ENCODE measurements at regions not wholly inside any gene's neighbourhood (a gene's known extent, or its start where the extent isn't known, plus 50 kb on each side); places are given as distances from the start of the nearest gene placed in this dataset.

DNA sequence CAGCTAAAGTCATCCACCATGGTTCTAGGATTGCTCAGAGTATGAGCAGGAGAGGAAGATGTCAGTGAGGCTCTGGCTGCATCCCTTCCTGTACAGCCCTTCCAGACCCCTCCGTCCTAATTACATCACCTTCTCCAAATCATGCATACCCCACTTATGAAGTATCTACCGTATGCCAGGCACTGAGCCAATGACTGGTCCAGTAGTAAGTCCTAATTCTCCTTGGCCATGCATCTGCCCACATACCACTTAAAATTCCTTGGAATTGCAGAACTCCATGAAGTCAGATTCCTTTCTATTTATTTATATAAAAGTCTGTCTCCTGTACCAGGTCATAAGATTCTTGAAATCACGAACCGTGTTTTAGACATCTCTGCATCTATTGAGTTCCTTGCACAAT, 106.1 kb downstream of the SEC16B start:
- WGBS, 10 experiments, result 62 to 100% (median 94%) methylated on average over 3 to 4 of the region's 4 CpGs; no CpG with 5 or more reads in 3 of the 10 experiments
- in situ Hi-C loops (cut with MboI; ENCODE audit: low pct_unique_long_range_greater_than_20kb in 2 of 9, low sequenced_read_pairs in 9 of 9, unreplicated experiment in 9 of 9), result no loop called here
- ATAC-seq (replicated peaks in 6 of 8), result no peak
- no peak overlapping the region for H3K27ac ChIP-seq
- no peak overlapping the region for H3K4me3 ChIP-seq
- H3K4me1 ChIP-seq (replicated peaks in 1 of 2), result peaks cover 0 to 5% of the 10 kb centered on the region in 2 donors

DNA sequence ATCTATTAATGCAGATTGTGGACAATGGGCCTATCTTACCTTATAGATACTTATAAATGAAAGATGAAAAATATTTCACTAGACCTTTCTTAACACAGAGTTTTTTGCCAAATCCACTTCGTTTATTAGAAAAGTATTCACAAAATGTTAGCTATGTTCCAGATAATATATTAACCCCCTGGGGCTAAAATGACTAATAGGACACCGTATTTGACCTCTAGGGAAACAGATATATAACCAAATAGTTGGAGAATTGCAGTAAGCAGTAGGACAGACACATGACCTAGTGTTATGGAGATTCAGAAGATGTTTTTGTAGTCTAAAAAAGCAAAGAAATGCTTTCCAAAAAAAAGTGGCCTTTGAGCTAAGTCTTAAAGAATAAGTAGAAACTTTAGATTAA, 106.9 kb downstream of the SEC16B start:
- 0 to 83% (median 41%) methylated on average over 1 to 2 of the region's 2 CpGs; no CpG with 5 or more reads in 1 of the 10 experiments for WGBS, 10 experiments
- in situ Hi-C loops (cut with MboI; ENCODE audit: low pct_unique_long_range_greater_than_20kb in 2 of 9, low sequenced_read_pairs in 9 of 9, unreplicated experiment in 9 of 9), result no loop called here
- no peak for ATAC-seq (replicated peaks in 6 of 8)
- no peak overlapping the region for H3K4me3 ChIP-seq
- H3K27ac ChIP-seq, result no peak overlapping the region
- H3K4me1 ChIP-seq (replicated peaks in 1 of 2), result peaks cover 6 to 12% of the 10 kb centered on the region in 2 donors

DNA sequence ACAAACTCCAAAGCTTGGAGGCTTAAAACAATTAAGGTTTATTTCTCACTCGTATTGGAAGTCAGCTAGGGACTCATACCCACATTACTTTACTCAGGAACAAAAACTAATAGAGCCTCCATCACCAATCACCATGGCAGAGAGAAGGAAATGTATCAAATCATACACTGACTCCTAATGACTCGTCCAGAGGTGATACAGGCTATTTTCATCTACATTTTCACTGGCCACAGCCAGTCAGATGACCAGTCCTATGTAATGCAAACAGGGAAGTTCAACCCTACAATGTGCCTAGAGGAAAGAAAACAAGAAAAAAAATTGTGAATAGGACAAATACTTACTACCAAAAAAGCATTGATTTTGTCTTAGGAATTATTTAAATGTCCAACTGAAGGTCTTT, 110.3 kb downstream of the SEC16B start:
- ATAC-seq (replicated peaks in 6 of 8), result peak in 5 of 8 experiments; percentile 27 to 72 (median 59)
- H3K4me3 ChIP-seq, result no peak overlapping the region
- in situ Hi-C loops (cut with MboI; ENCODE audit: low pct_unique_long_range_greater_than_20kb in 2 of 9, low sequenced_read_pairs in 9 of 9, unreplicated experiment in 9 of 9), result no loop called here
- H3K4me1 ChIP-seq (replicated peaks in 1 of 2), result peaks cover 10 to 15% of the 10 kb centered on the region in 2 donors
- no peak overlapping the region for H3K27ac ChIP-seq
- 17 to 96% (median 70%) methylated on average over 1 to 2 of the region's 2 CpGs; no CpG with 5 or more reads in 2 of the 10 experiments for WGBS, 10 experiments

DNA sequence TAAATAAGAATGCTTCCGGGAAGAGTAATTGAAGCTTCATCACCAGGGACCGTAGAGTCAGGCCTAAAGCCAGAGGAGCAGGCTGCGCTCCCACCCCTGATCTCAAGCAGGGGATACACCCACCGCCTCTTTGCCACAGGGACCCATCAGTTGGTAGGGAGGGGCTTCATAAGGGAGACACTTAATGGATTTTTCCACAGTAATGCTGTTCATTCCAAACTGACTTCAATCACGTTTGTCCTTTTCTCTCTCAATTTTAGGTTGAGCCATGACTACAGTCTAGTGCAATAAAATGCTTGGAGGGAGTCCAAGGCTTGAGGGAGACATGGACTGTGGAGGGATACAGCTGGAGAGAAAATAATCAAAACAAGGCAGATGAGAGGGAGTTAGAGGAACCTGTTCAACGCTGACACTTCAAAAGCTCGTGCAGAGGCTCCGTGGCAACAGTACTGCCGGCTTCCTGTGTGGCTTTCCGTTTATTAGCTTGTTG, 111.5 kb downstream of the SEC16B start:
- 9 to 88% (median 69%) methylated on average over 3 to 10 of the region's 10 CpGs for WGBS, 10 experiments
- no peak overlapping the region for H3K4me3 ChIP-seq
- no peak overlapping the region for H3K27ac ChIP-seq
- ATAC-seq (replicated peaks in 6 of 8), result peak in 3 of 8 experiments; percentile 21 to 85 (median 31)
- in situ Hi-C loops (cut with MboI; ENCODE audit: low pct_unique_long_range_greater_than_20kb in 2 of 9, low sequenced_read_pairs in 9 of 9, unreplicated experiment in 9 of 9), result no loop called here
- H3K4me1 ChIP-seq (replicated peaks in 1 of 2), result peaks cover 10 to 15% of the 10 kb centered on the region in 2 donors

DNA sequence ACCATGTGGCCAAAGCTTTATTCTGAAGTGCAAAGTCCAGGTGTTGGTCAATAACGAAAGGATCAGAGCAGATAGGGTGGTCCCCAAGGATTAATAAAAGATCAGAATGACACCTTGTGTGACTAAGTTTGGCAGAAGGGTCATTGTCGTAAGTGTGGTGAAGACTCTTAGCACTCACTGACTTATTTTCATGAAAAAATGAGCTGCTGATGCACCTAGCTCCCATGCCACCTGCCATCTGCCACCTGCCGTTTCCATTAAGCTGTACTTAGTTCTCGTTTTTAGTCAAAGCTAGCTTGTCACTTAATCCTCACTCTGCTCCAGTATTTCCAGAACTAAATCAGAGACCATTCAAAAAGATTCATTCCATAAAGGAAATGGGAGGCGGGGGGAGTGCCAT, 112.6 kb downstream of the SEC16B start:
- H3K4me1 ChIP-seq (replicated peaks in 1 of 2), result peaks cover 10 to 15% of the 10 kb centered on the region in 2 donors
- H3K27ac ChIP-seq, result no peak overlapping the region
- H3K4me3 ChIP-seq, result no peak overlapping the region
- no peak for ATAC-seq (replicated peaks in 6 of 8)
- in situ Hi-C loops (cut with MboI; ENCODE audit: low pct_unique_long_range_greater_than_20kb in 2 of 9, low sequenced_read_pairs in 9 of 9, unreplicated experiment in 9 of 9), result no loop called here
- WGBS, 10 experiments, result 60 to 96% (median 87%) methylated on average over 1 to 5 of the region's 5 CpGs

DNA sequence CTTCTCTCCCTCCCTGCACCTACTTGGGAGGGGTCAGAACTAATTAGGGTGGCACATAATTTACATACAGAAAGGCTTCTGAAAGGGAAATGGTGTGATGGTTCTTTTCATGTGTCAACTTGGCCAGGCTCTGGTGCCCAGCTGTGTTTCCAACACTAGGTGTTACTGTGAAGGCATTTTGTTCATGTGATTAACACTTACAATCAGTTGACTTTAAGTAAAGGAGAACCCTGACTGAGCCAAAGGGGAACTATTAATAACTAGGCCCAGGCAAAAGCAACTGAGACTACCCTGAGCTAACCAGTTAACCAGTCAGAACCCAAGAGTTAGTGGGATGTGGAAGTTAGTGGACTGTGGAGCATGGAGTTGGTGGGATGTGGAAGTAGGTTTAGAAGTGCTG, 114.9 kb downstream of the SEC16B start:
- in situ Hi-C loops (cut with MboI; ENCODE audit: low pct_unique_long_range_greater_than_20kb in 2 of 9, low sequenced_read_pairs in 9 of 9, unreplicated experiment in 9 of 9), result no loop called here
- no peak overlapping the region for H3K27ac ChIP-seq
- H3K4me3 ChIP-seq, result no peak overlapping the region
- peaks cover 13 to 23% of the 10 kb centered on the region in 2 donors for H3K4me1 ChIP-seq (replicated peaks in 1 of 2)
- ATAC-seq (replicated peaks in 6 of 8), result no peak

DNA sequence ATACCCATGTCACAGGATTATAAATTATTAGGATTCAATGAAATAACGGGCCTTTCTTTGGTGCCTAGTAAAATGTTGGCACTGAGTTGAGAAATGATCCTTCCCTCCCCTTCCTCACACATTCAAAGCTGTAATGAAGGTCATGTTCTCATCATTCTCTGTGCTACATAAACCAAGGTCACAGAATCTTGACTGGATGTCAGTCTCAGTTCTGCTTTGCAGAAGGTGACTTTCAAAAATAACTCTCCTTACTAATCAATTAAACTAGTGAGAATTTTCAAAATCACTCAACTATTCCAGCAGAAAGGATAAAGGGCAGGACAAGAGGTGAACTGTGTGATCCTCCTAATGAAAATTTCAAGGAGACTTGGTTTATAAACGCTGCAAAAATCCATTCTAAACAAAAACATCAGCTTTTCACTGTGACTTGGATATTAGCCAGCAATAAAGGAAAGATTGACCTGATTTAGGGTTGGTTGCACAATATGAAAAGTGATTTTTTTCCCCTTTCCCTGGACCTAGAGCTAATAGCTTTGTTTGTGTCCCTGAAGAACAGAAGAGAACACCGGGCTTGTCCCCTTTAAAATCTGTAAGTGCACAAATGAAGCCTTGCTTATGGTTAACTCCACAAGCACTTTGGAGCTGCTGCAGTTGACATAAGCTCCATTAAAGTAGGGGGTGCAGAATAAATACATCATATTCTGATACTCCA, 120.1 kb downstream of the SEC16B start:
- in situ Hi-C loops (cut with MboI; ENCODE audit: low pct_unique_long_range_greater_than_20kb in 2 of 9, low sequenced_read_pairs in 9 of 9, unreplicated experiment in 9 of 9), result no loop called here
- Histone ChIP-seq H3K4me1 (replicated peaks in 1 of 2) (peaks cover 7 to 18% of the 10 kb centered on the region in 2 donors), H3K4me3 (no peak overlapping the region), H3K27ac (no peak overlapping the region)
- ATAC-seq (replicated peaks in 6 of 8), result peak in 3 of 8 experiments; percentile 27 to 50 (median 50)
- WGBS, 10 experiments, result 0 to 76% (median 41%) methylated on average over 1 to 3 of the region's 3 CpGs; no CpG with 5 or more reads in 1 of the 10 experiments

DNA sequence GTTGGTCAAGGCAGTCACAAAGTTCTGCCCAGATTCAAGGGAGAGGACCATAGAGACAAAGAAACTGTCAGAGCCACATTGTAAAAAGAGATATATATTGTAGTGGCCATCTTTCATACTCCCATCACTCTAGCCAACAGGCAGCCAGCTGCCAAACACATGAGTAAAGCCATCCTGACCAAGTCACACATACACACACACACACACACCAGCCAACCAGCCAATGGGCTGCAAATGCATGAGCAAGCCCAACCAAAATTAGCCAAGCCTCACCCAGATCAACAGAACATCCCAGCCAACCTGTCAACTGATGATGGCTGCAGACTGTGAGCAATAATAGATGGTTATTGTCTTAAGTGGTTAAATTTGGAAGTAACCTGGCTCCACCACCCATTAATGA, 120.7 kb downstream of the SEC16B start:
- Histone ChIP-seq H3K4me1 (replicated peaks in 1 of 2) (peaks cover 7 to 18% of the 10 kb centered on the region in 2 donors), H3K4me3 (no peak overlapping the region), H3K27ac (no peak overlapping the region)
- ATAC-seq (replicated peaks in 6 of 8), result peak in 2 of 8 experiments; percentile 28 to 47
- in situ Hi-C loops (cut with MboI; ENCODE audit: low pct_unique_long_range_greater_than_20kb in 2 of 9, low sequenced_read_pairs in 9 of 9, unreplicated experiment in 9 of 9), result no loop called here

DNA sequence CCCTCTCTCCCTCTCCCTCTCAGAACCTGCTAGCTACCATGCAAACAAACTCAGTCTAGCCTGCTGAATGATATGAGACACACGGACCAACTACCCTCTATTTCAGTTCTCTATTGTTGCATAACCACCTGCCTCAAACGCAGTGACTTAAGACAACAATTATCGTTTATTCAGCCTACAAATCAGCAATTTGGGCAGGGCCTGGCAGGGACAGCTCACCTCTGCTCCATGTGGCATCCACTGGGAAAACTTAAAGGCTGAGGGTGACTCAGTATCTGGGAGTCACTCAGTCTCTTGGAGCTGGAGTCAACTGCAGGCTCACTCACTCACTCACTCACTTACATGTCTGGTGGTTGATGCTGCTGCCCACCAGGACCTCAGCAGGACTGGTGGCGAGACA, 121.3 kb downstream of the SEC16B start:
- ATAC-seq (replicated peaks in 6 of 8), result peak in 1 of 8 experiments; percentile 6
- 0 to 100% (median 66%) methylated on average over 1 to 4 of the region's 4 CpGs; no CpG with 5 or more reads in 2 of the 10 experiments for WGBS, 10 experiments
- H3K27ac ChIP-seq, result no peak overlapping the region
- in situ Hi-C loops (cut with MboI; ENCODE audit: low pct_unique_long_range_greater_than_20kb in 2 of 9, low sequenced_read_pairs in 9 of 9, unreplicated experiment in 9 of 9), result no loop called here
- H3K4me1 ChIP-seq (replicated peaks in 1 of 2), result peaks cover 7 to 18% of the 10 kb centered on the region in 2 donors
- no peak overlapping the region for H3K4me3 ChIP-seq

DNA sequence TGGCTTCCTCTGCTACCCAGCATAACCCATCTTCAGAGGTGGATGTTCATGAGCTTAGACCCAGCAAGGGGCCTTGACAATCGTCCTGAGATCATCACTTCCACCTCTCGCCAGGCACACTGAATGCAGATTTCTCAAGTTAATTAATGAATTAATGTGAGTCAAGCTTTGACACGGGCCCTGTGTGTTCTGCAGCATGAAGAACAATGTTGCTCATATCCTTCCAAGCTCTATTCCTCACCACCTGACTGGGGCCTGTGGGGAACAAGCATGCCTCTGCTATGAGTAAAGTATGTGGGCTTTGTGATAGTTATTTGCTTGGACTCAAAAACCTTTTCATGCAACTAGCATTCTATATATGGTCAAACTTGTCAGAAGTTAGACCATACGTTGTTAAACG, 122.0 kb downstream of the SEC16B start:
- Histone ChIP-seq H3K4me3 (no peak overlapping the region), H3K27ac (no peak overlapping the region), H3K4me1 (replicated peaks in 1 of 2) (peaks cover 7 to 18% of the 10 kb centered on the region in 2 donors)
- no peak for ATAC-seq (replicated peaks in 6 of 8)
- WGBS, 10 experiments, result 8 to 100% (median 81%) methylated on average over 1 to 5 of the region's 5 CpGs; no CpG with 5 or more reads in 1 of the 10 experiments
- in situ Hi-C loops (cut with MboI; ENCODE audit: low pct_unique_long_range_greater_than_20kb in 2 of 9, low sequenced_read_pairs in 9 of 9, unreplicated experiment in 9 of 9), result no loop called here

DNA sequence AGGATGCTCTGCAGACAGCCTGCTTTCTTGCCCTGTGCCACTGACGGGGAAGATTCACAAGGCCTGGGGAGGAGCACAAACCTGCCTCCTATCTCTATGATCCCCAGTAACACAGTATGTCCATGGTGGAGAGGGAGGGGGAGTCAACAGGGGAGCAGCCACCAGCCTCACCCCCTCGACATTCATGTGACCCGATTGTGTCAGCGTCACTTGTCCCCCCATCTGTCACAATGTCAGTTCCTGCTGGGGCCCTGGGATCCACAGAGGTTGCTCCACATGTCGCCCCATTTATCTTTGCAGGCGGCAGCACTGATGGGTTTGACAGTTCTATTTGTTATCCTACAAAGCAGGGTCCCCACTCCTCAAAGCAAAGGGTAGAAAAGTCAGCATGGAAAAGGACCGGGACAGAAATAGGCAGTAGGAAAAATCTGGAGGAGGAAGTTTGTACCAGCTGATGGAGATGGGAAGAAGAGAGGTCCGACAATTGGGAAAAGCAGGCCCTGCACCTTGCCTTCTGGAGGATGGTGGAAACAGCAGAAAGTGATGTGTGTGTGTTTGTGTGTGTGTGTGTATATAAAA, 130.9 kb downstream of the SEC16B start:
- H3K4me3 ChIP-seq, result no peak overlapping the region
- in situ Hi-C loops (cut with MboI; ENCODE audit: low pct_unique_long_range_greater_than_20kb in 2 of 9, low sequenced_read_pairs in 9 of 9, unreplicated experiment in 9 of 9), result no loop called here
- H3K4me1 ChIP-seq (replicated peaks in 1 of 2), result peaks cover 23 to 38% of the 10 kb centered on the region in 2 donors
- H3K27ac ChIP-seq, result no peak overlapping the region
- 7 to 55% (median 24%) methylated on average over 4 to 8 of the region's 8 CpGs; no CpG with 5 or more reads in 4 of the 10 experiments for WGBS, 10 experiments
- peak in 5 of 8 experiments; percentile 55 to 96 (median 92) for ATAC-seq (replicated peaks in 6 of 8)

DNA sequence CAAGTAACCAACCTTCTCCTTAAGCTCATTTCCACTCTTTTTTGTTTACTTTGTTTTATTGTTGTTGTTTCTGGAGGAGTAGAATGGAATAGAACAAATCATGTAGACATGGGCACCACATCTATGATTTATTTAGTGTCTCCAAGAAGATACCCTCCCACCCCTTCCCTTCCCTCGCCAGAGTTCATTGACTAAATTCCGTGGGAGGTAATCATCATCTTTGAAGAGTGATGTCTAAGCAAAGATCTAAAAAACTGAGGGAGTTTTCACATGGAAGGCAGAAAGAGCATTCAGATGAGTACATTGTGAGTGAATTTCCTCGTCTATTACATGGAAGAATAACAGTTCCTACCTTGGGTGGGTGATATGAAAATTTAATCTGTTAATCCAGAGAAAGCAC, 136.2 kb downstream of the SEC16B start:
- peaks cover 13 to 20% of the 10 kb centered on the region in 2 donors for H3K4me1 ChIP-seq (replicated peaks in 1 of 2)
- ATAC-seq (replicated peaks in 6 of 8), result no peak
- no peak overlapping the region for H3K27ac ChIP-seq
- WGBS, 10 experiments, result 0 to 87% (median 51%) methylated on average over 1 to 3 of the region's 3 CpGs
- H3K4me3 ChIP-seq, result no peak overlapping the region
- in situ Hi-C loops (cut with MboI; ENCODE audit: low pct_unique_long_range_greater_than_20kb in 2 of 9, low sequenced_read_pairs in 9 of 9, unreplicated experiment in 9 of 9), result no loop called here

DNA sequence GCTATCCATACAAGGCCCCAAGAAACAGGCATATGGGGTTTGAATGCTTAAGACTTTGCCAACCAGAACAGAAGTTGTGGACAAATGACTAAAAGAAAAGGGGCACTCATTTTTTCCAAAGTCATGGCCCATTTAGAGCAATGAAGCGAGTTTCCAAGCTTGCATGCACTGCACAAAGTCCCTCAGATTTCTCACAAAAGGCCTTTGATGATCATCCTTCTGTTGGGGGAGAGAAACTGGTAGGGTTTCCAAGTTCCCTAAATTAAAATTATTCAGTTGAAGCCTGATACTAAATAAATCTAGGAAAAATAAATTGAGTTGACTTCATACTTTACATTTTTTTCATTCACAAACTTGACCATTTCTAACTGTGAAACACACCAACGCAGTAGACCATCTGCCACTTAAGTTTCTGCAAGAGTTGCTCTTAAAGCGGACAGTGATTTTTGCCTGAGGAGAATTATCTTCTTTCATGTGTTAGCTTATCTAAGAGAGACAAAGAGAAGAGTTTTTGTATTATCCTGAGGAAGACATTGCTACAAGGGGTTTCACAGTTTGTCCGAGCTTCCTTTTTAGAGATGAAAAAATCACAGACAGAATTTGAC, 139.2 kb downstream of the SEC16B start:
- in situ Hi-C loops (cut with MboI; ENCODE audit: low pct_unique_long_range_greater_than_20kb in 2 of 9, low sequenced_read_pairs in 9 of 9, unreplicated experiment in 9 of 9), result no loop called here
- H3K27ac ChIP-seq, result no peak overlapping the region
- WGBS, 10 experiments, result 25 to 100% (median 85%) methylated on average over 2 to 4 of the region's 4 CpGs

More for the DNA sequence above, 139.2 kb downstream of the SEC16B start:
- no peak overlapping the region for H3K4me3 ChIP-seq
- peaks cover 1 to 3% of the 10 kb centered on the region in 2 donors for H3K4me1 ChIP-seq (replicated peaks in 1 of 2)
- ATAC-seq (replicated peaks in 6 of 8), result no peak

Data from motor neuron (in vitro differentiated cells).